VCaP (cell line): ENCODE measurements at regions not wholly inside any gene's neighbourhood (a gene's known extent, or its start where the extent isn't known, plus 50 kb on each side); places are given as distances from the start of the nearest gene placed in this dataset.
"Not testable (repeated sequence)": the region's sequence is repeated elsewhere in the genome, so short reads cannot be mapped to it uniquely, and the experiment has no call there.

Experiments
- H3K27ac ChIP-seq: fragments of 450-650 bp; 2 replicates; pipeline ENCODE4 v1.5.1; 2017
- TF ChIP-seq, protein P1 (sequence below): fragments of 450-650 bp; conservative IDR thresholded peaks from 2 replicates; pipeline ENCODE4 v1.5.1; 2017; ENCODE audit warnings: mild to moderate bottlenecking, moderate library complexity

- TF ChIP-seq, protein P1, sequence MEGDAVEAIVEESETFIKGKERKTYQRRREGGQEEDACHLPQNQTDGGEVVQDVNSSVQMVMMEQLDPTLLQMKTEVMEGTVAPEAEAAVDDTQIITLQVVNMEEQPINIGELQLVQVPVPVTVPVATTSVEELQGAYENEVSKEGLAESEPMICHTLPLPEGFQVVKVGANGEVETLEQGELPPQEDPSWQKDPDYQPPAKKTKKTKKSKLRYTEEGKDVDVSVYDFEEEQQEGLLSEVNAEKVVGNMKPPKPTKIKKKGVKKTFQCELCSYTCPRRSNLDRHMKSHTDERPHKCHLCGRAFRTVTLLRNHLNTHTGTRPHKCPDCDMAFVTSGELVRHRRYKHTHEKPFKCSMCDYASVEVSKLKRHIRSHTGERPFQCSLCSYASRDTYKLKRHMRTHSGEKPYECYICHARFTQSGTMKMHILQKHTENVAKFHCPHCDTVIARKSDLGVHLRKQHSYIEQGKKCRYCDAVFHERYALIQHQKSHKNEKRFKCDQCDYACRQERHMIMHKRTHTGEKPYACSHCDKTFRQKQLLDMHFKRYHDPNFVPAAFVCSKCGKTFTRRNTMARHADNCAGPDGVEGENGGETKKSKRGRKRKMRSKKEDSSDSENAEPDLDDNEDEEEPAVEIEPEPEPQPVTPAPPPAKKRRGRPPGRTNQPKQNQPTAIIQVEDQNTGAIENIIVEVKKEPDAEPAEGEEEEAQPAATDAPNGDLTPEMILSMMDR: no peak
- H3K27ac ChIP-seq: no peak overlapping the region
Observed at GRCh38 chr5:2813678-2814077, 62.2 kb upstream of the IRX2 start.

GRCh38 chr5:2810644-2811043 lies 59.2 kb upstream of the IRX2 start:
- H3K27ac ChIP-seq: no peak overlapping the region
- TF ChIP-seq, protein P1: no peak

- H3K27ac ChIP-seq: not testable (repeated sequence)
Observed at GRCh38 chr5:2807244-2807643, 55.8 kb upstream of the IRX2 start.

DNA sequence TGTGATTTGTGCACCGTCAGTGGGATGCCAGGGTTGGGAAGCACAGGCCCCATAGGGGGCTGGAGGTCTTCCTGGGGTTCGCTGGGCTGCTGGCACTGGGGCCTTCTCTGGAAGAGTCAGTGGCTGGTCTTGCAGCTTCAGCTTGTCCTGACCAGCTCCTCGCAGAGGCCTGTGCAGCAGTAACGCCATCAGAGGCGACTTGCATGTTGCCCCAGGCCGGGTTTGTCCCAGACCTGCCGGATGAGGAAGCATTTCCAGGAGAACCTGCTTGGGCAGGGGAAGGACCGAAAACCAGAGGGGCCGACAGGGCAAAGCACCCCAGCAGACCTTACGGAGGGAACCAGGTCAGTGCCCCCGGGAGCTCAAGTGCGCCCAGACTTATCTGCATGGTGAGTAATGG lies 54.7 kb upstream of the IRX2 start:
- TF ChIP-seq, protein P1: no peak
- H3K27ac ChIP-seq: no peak overlapping the region

DNA sequence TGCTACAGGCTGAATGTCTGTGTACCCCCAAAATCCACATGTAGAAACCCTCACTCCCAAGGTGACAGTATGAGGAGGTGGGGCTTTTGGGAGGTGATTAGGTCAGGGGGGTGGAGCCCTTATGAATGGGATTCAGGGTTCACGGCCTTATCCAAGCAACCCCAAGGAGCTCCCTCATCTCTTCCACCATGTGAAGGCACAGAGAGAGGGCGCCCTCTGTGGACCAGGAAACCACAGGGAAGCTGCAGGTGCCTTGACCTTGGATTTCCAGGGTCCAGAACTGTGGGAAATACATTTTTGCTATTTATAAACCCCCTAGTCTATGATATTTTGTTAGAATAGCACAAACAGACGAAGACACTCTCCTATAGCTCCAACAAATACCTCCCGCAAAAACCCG lies 53.6 kb upstream of the IRX2 start:
- TF ChIP-seq, protein P1: no peak
- no peak overlapping the region for H3K27ac ChIP-seq

- TF ChIP-seq, protein P1: no peak
- H3K27ac ChIP-seq: no peak overlapping the region
Observed at GRCh38 chr5:2803751-2804150, 52.3 kb upstream of the IRX2 start.

GRCh38 chr5:2802693-2803365 lies 51.4 kb upstream of the IRX2 start:
- TF ChIP-seq, protein P1: no peak

More at GRCh38 chr5:2802693-2803365, 51.4 kb upstream of the IRX2 start:
- H3K27ac ChIP-seq: no peak overlapping the region
